ENCODE measurements at regions not wholly inside any gene's neighbourhood (a gene's known extent, or its start where the extent isn't known, plus 50 kb on each side); places are given as distances from the start of the nearest gene placed in this dataset.
A peak's percentile ranks its signal among the peaks of the same experiment; 100 is the strongest.

DNA sequence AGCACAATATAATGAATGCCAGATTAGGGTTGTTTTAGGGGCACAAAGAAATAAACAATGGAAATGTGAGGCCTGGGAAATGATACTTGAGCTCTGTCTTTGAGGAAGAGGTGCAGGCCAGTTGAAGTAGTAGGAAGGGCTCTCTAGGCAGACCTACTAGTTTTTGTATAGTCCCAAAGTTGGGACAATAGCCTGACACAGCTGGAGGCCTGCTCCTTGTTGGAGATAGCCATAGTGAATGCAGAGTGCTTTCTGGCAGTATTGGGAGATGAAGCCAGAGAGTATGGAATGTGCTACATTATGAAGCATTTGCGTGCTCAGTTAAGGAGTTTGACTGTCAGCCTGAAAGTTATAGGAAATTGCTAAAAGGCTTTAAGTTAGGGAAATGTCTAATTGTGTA, 251.2 kb upstream of the ZPLD1 start:
- TF ChIP-seq, protein P1, sequence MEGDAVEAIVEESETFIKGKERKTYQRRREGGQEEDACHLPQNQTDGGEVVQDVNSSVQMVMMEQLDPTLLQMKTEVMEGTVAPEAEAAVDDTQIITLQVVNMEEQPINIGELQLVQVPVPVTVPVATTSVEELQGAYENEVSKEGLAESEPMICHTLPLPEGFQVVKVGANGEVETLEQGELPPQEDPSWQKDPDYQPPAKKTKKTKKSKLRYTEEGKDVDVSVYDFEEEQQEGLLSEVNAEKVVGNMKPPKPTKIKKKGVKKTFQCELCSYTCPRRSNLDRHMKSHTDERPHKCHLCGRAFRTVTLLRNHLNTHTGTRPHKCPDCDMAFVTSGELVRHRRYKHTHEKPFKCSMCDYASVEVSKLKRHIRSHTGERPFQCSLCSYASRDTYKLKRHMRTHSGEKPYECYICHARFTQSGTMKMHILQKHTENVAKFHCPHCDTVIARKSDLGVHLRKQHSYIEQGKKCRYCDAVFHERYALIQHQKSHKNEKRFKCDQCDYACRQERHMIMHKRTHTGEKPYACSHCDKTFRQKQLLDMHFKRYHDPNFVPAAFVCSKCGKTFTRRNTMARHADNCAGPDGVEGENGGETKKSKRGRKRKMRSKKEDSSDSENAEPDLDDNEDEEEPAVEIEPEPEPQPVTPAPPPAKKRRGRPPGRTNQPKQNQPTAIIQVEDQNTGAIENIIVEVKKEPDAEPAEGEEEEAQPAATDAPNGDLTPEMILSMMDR (IDR thresholded peaks at IDR 0.05), result no peak
- no peak for TF ChIP-seq ZFX (IDR thresholded peaks at IDR 0.05; ENCODE audit: borderline replicate concordance)
- H3K27ac ChIP-seq, result peak overlapping the region; percentile 93; the same call in 1 of the 2 replicates

DNA sequence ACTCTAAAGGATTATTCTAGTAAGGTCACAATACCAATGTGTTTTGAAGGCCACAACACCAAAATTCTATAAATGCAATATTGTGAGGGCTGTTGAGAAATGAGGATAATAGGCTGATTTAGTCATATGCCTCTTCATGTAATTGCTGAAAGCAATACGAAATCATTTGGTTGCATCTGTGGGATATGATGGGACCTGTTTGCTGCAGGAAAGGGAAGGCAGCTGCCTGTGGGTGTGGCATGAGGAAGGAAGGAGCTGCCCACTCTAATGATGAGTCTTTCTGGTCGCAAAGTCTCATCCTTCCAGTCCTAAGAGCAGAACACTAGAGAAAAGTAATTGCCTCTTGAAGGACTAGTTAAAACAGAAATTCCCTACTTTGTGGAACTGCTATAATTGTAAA, 245.3 kb upstream of the ZPLD1 start:
- TF ChIP-seq, protein P1 (IDR thresholded peaks at IDR 0.05), result no peak
- TF ChIP-seq ZFX (IDR thresholded peaks at IDR 0.05; ENCODE audit: borderline replicate concordance), result no peak
- H3K27ac ChIP-seq, result no peak overlapping the region

DNA sequence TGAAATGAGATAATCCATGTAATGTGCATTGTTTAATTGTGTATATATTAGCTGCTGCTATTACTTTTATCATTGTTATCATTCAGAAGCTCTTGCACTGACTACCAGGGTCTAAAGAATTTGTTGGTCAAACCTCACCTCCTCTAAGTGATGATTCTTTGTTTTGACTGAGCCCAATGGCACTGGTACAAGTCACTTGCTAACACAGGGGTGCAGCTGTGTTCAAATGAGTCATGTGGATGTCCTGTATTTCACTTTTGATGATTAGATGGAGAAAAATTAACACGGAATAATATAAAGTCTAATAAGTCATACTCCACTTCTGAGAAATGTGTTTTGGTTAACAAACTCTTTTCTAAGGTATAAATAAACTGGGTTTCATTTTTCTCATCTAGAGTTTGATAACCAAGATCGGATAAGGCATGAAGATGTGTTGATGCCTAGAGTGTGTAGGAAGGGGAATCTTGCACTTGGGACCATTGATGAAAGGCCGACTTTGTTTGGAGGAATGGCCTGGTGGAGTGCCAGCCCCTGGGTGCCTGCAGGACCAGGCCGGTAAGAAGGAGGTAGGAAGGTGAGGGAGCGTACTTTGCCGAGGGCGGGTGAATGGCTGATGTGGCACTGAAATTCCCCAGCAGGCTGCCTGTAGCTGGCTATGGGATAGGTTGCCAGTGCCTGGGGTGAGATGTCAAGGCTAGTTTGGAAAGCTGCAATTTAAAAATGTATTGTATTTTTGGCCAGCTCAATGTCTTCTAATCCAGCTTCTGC, 244.7 kb upstream of the ZPLD1 start:
- no peak overlapping the region for H3K27ac ChIP-seq
- TF ChIP-seq, protein P1 (IDR thresholded peaks at IDR 0.05), result no peak
- TF ChIP-seq ZFX (IDR thresholded peaks at IDR 0.05; ENCODE audit: borderline replicate concordance), result no peak

GRCh38 chr3:102192575-102192974, 242.2 kb upstream of the ZPLD1 start:
- no peak for TF ChIP-seq ZFX (IDR thresholded peaks at IDR 0.05; ENCODE audit: borderline replicate concordance)
- TF ChIP-seq, protein P1 (IDR thresholded peaks at IDR 0.05), result no peak
- 0 out of 2 replicates have a peak overlapping the region, but pooled peaks have one; percentile 16 for H3K27ac ChIP-seq

DNA sequence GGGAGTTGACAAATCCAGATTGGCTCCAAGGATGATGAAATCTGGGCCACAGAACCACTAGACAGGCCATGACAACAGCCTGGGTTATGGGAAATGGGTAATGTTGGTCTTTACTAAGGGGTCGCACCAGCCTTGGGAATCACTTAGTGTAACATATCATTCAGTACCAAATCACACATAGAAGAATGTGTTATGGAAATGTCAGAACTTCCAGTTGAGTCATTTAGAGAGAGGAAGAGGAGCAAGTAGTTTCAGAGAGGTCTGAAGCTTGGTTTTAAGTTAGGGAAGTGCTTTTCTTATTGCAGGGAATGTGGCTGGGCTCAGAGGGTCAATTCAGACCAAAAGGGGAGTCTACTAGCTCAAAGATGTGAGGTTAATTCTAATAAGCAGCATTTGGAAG, 241.6 kb upstream of the ZPLD1 start:
- TF ChIP-seq, protein P1 (IDR thresholded peaks at IDR 0.05), result no peak
- no peak for TF ChIP-seq ZFX (IDR thresholded peaks at IDR 0.05; ENCODE audit: borderline replicate concordance)
- 0 out of 2 replicates have a peak overlapping the region, but pooled peaks have one; percentile 16 for H3K27ac ChIP-seq

DNA sequence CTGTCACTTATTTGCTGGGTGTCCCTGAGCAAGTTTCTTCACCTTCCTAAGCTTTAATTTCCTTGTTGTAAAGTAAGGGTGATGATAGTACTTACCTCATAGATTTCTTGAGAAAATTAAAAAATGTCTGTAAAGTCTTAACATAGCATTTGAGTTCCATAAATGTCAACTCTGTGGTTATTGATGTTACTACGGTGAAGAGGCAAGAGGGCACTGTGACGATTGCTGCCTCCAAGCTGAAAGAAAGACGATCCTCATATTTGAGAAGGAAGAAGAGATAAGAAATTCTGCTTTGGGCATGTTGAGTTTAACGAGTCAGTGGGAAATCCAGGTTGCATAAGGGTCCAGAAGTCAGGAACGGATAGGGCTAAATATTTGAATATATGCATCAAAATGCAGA, 240.8 kb upstream of the ZPLD1 start:
- no peak overlapping the region for H3K27ac ChIP-seq
- no peak for TF ChIP-seq ZFX (IDR thresholded peaks at IDR 0.05; ENCODE audit: borderline replicate concordance)
- TF ChIP-seq, protein P1 (IDR thresholded peaks at IDR 0.05), result no peak

- no peak for TF ChIP-seq ZFX (IDR thresholded peaks at IDR 0.05; ENCODE audit: borderline replicate concordance)
- TF ChIP-seq, protein P1 (IDR thresholded peaks at IDR 0.05), result no peak
- H3K27ac ChIP-seq, result no peak overlapping the region
These were observed 240.1 kb upstream of the ZPLD1 start for GRCh38 chr3:102194760-102195159.
